ENCODE measurements at regions not wholly inside any gene's neighbourhood (a gene's known extent, or its start where the extent isn't known, plus 50 kb on each side); places are given as distances from the start of the nearest gene placed in this dataset.

DNA sequence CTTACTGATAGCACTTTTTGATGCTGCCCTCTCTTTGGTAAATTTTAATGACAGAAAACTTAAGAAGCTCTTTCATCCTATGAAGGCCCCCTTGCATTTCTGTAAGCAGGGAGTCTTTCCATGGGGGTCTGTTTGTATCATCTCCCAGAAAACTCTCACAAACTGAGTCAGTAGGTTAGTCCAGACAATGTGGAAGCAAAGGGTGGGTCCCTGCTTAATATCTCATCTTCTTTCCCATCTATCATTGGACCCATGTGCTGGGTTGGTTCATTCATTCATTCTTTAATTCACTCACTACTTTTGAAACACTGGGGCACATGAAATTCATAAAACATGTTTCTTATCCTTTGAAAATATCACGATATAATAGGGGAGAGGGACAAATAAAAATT lies 164.3 kb downstream of the NTMT2 start:
- Histone ChIP-seq H3K4me3 (ENCODE audit: low read length in 2 of 2) (no peak overlapping the region), H3K4ac (ENCODE audit: low read length) (no peak overlapping the region), H3K4me1 (ENCODE audit: control insufficient read depth in 2 of 2, insufficient read depth in 1 of 2, low read depth in 1 of 2, low read length in 2 of 2) (peaks cover 0 to 3% of the 10 kb centered on the region in 2 donors), H3K23ac (ENCODE audit: low read depth, low read length, poor library complexity) (no peak overlapping the region), H4K8ac (ENCODE audit: low read depth, low read length) (no peak overlapping the region), H3K14ac (ENCODE audit: low read length) (no peak overlapping the region), H2BK12ac (ENCODE audit: low read length) (no peak overlapping the region), H2BK120ac (ENCODE audit: low read depth, low read length) (no peak overlapping the region), H3K79me1 (ENCODE audit: low read depth, low read length) (no peaks in the 10 kb centered on the region), H3K36me3 (replicated peaks in 1 of 2; ENCODE audit: control insufficient read depth in 2 of 2, insufficient read depth in 2 of 2, low read length in 2 of 2) (no peaks in the 10 kb centered on the region), H2AK5ac (ENCODE audit: low read depth, low read length) (no peak overlapping the region), H2BK15ac (ENCODE audit: low read length) (no peak overlapping the region), H3K9ac (ENCODE audit: low read depth, low read length, poor library complexity) (no peak overlapping the region), H3K27ac (replicated peaks; ENCODE audit: low read length) (no peak overlapping the region), H3K27me3 (ENCODE audit: control insufficient read depth in 3 of 3, insufficient read depth in 3 of 3, low read depth in 1 of 3, low read length in 3 of 3) (no peaks in the 10 kb centered on the region), H2AFZ (ENCODE audit: low read length) (no peak overlapping the region), H3K9me3 (replicated peaks in 1 of 2; ENCODE audit: control insufficient read depth in 2 of 2, insufficient read depth in 1 of 2, low read depth in 1 of 2, low read length in 2 of 2) (no peaks in the 10 kb centered on the region), H3K18ac (ENCODE audit: low read length) (no peak overlapping the region), H3K4me2 (ENCODE audit: insufficient read depth, low read length, poor library complexity, severe bottlenecking) (no peak overlapping the region), H2BK5ac (ENCODE audit: low read length) (no peak overlapping the region), H4K91ac (ENCODE audit: low read depth, low read length, poor library complexity) (no peak overlapping the region)
- no peak for DNase-seq (ENCODE audit: low spot score)
- no CpG with 5 or more reads among the region's 1 CpG for WGBS, 2 donors (ENCODE audit: extremely low coverage in 2 of 2, insufficient read length in 2 of 2, insufficient replicate concordance in 1 of 2)

DNA sequence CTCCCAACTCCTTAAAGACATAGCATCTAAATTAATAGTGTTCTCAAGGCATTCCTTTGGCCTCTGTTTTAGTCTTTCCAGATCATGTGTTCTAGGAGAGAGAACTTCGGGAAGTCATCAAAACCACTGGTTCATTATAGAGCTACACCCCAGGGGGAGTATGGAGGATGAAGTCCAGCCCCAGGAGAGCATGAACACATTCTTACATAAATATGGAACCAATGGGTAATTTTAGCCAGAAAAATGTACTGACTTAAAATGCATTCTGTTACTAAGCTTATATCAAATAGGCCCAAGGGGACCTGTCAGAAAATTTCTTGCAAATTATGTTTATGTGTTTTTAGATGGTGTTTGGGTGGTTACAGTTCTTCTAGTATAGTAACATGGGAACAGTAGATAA lies 165.2 kb downstream of the NTMT2 start:
- no peak overlapping the region for H3K23ac ChIP-seq (ENCODE audit: low read depth, low read length, poor library complexity)
- no peaks in the 10 kb centered on the region for H3K79me1 ChIP-seq (ENCODE audit: low read depth, low read length)
- no peak overlapping the region for H4K91ac ChIP-seq (ENCODE audit: low read depth, low read length, poor library complexity)
- no peaks in the 10 kb centered on the region for H3K27me3 ChIP-seq (ENCODE audit: control insufficient read depth in 3 of 3, insufficient read depth in 3 of 3, low read depth in 1 of 3, low read length in 3 of 3)
- H2BK5ac ChIP-seq (ENCODE audit: low read length): no peak overlapping the region
- no peak overlapping the region for H3K27ac ChIP-seq (replicated peaks; ENCODE audit: low read length)
- no peak overlapping the region for H3K4ac ChIP-seq (ENCODE audit: low read length)
- peaks cover 0 to 3% of the 10 kb centered on the region in 2 donors for H3K4me1 ChIP-seq (ENCODE audit: control insufficient read depth in 2 of 2, insufficient read depth in 1 of 2, low read depth in 1 of 2, low read length in 2 of 2)
- no peak overlapping the region for H2AFZ ChIP-seq (ENCODE audit: low read length)
- H3K18ac ChIP-seq (ENCODE audit: low read length): no peak overlapping the region
- H4K8ac ChIP-seq (ENCODE audit: low read depth, low read length): no peak overlapping the region
- no peak overlapping the region for H2BK120ac ChIP-seq (ENCODE audit: low read depth, low read length)
- no peak overlapping the region for H2BK15ac ChIP-seq (ENCODE audit: low read length)
- no peak overlapping the region for H3K4me2 ChIP-seq (ENCODE audit: insufficient read depth, low read length, poor library complexity, severe bottlenecking)
- H3K14ac ChIP-seq (ENCODE audit: low read length): no peak overlapping the region
- no peak overlapping the region for H3K9ac ChIP-seq (ENCODE audit: low read depth, low read length, poor library complexity)
- no peak overlapping the region for H2BK12ac ChIP-seq (ENCODE audit: low read length)
- no peaks in the 10 kb centered on the region for H3K9me3 ChIP-seq (replicated peaks in 1 of 2; ENCODE audit: control insufficient read depth in 2 of 2, insufficient read depth in 1 of 2, low read depth in 1 of 2, low read length in 2 of 2)
- no peaks in the 10 kb centered on the region for H3K36me3 ChIP-seq (replicated peaks in 1 of 2; ENCODE audit: control insufficient read depth in 2 of 2, insufficient read depth in 2 of 2, low read length in 2 of 2)
- no peak overlapping the region for H3K4me3 ChIP-seq (ENCODE audit: low read length in 2 of 2)
- H2AK5ac ChIP-seq (ENCODE audit: low read depth, low read length): no peak overlapping the region
- no peak for DNase-seq (ENCODE audit: low spot score)
- WGBS, 2 donors (ENCODE audit: extremely low coverage in 2 of 2, insufficient read length in 2 of 2, insufficient replicate concordance in 1 of 2): no CpG with 5 or more reads among the region's 1 CpG

DNA sequence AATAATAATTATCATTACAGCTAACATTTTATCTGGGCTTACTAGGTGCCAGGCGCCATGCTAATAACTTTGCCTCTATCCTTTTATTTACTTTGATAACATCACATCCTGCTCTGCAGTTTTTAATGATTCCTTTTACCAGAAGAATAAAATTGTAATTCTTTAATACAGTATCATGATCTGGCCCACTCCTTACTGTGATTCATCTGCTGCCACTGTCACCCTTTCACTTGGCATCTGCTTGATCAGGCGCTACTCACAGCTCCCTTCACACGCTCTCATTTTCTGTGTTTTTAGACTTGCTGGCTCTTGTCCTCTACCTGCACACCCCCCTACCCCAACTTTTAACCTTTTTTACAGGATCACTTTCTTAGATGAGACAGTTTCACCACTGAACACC lies 167.5 kb downstream of the NTMT2 start:
- Histone ChIP-seq H2BK5ac (ENCODE audit: low read length) (no peak overlapping the region), H2BK12ac (ENCODE audit: low read length) (no peak overlapping the region), H3K36me3 (replicated peaks in 1 of 2; ENCODE audit: control insufficient read depth in 2 of 2, insufficient read depth in 2 of 2, low read length in 2 of 2) (no peaks in the 10 kb centered on the region), H3K23ac (ENCODE audit: low read depth, low read length, poor library complexity) (no peak overlapping the region), H3K79me1 (ENCODE audit: low read depth, low read length) (no peaks in the 10 kb centered on the region), H3K9ac (ENCODE audit: low read depth, low read length, poor library complexity) (no peak overlapping the region), H3K4me3 (ENCODE audit: low read length in 2 of 2) (no peak overlapping the region), H3K14ac (ENCODE audit: low read length) (no peak overlapping the region), H3K18ac (ENCODE audit: low read length) (no peak overlapping the region), H2BK120ac (ENCODE audit: low read depth, low read length) (no peak overlapping the region), H3K4ac (ENCODE audit: low read length) (no peak overlapping the region), H3K27me3 (ENCODE audit: control insufficient read depth in 3 of 3, insufficient read depth in 3 of 3, low read depth in 1 of 3, low read length in 3 of 3) (no peaks in the 10 kb centered on the region), H3K4me2 (ENCODE audit: insufficient read depth, low read length, poor library complexity, severe bottlenecking) (no peak overlapping the region), H4K91ac (ENCODE audit: low read depth, low read length, poor library complexity) (no peak overlapping the region), H4K8ac (ENCODE audit: low read depth, low read length) (no peak overlapping the region), H2BK15ac (ENCODE audit: low read length) (no peak overlapping the region), H3K27ac (replicated peaks; ENCODE audit: low read length) (no peak overlapping the region), H2AFZ (ENCODE audit: low read length) (no peak overlapping the region), H2AK5ac (ENCODE audit: low read depth, low read length) (no peak overlapping the region), H3K9me3 (replicated peaks in 1 of 2; ENCODE audit: control insufficient read depth in 2 of 2, insufficient read depth in 1 of 2, low read depth in 1 of 2, low read length in 2 of 2) (no peaks in the 10 kb centered on the region), H3K4me1 (ENCODE audit: control insufficient read depth in 2 of 2, insufficient read depth in 1 of 2, low read depth in 1 of 2, low read length in 2 of 2) (peaks cover 0 to 3% of the 10 kb centered on the region in 2 donors)
- no CpG with 5 or more reads among the region's 3 CpGs for WGBS, 2 donors (ENCODE audit: extremely low coverage in 2 of 2, insufficient read length in 2 of 2, insufficient replicate concordance in 1 of 2)
- no peak for DNase-seq (ENCODE audit: low spot score)

DNA sequence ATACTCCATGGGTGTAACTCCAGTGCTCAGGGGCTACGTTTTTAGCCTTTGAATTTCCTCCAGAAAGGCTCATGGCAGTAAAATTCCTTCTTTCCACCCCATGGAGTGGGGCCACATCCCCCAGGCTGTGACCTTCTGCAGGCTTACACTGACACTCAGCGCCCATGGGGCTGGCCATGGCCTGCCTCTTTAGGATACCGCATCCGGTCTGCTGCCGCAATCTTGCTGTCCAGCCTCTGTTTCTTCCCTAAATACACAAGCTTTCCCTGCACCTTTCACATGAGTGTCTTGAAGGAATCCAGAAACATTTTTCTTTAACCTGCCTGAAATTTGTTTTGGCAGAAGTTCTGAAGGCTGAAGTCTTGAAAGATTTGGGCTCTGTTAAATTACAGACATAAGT lies 170.5 kb downstream of the NTMT2 start:
- Histone ChIP-seq H2BK5ac (ENCODE audit: low read length) (no peak overlapping the region), H2BK120ac (ENCODE audit: low read depth, low read length) (no peak overlapping the region), H2AFZ (ENCODE audit: low read length) (no peak overlapping the region), H3K23ac (ENCODE audit: low read depth, low read length, poor library complexity) (no peak overlapping the region), H2BK12ac (ENCODE audit: low read length) (no peak overlapping the region), H3K79me1 (ENCODE audit: low read depth, low read length) (no peaks in the 10 kb centered on the region), H3K4ac (ENCODE audit: low read length) (no peak overlapping the region), H4K91ac (ENCODE audit: low read depth, low read length, poor library complexity) (no peak overlapping the region), H3K18ac (ENCODE audit: low read length) (no peak overlapping the region), H3K27me3 (ENCODE audit: control insufficient read depth in 3 of 3, insufficient read depth in 3 of 3, low read depth in 1 of 3, low read length in 3 of 3) (no peaks in the 10 kb centered on the region), H3K14ac (ENCODE audit: low read length) (no peak overlapping the region), H3K27ac (replicated peaks; ENCODE audit: low read length) (no peak overlapping the region), H3K9ac (ENCODE audit: low read depth, low read length, poor library complexity) (no peak overlapping the region), H3K4me2 (ENCODE audit: insufficient read depth, low read length, poor library complexity, severe bottlenecking) (no peak overlapping the region), H2AK5ac (ENCODE audit: low read depth, low read length) (no peak overlapping the region), H3K36me3 (replicated peaks in 1 of 2; ENCODE audit: control insufficient read depth in 2 of 2, insufficient read depth in 2 of 2, low read length in 2 of 2) (no peaks in the 10 kb centered on the region), H3K4me3 (ENCODE audit: low read length in 2 of 2) (no peak overlapping the region), H4K8ac (ENCODE audit: low read depth, low read length) (no peak overlapping the region), H3K9me3 (replicated peaks in 1 of 2; ENCODE audit: control insufficient read depth in 2 of 2, insufficient read depth in 1 of 2, low read depth in 1 of 2, low read length in 2 of 2) (no peaks in the 10 kb centered on the region), H3K4me1 (ENCODE audit: control insufficient read depth in 2 of 2, insufficient read depth in 1 of 2, low read depth in 1 of 2, low read length in 2 of 2) (peaks cover 0 to 2% of the 10 kb centered on the region in 2 donors), H2BK15ac (ENCODE audit: low read length) (no peak overlapping the region)
- no peak for DNase-seq (ENCODE audit: low spot score)
- WGBS, 2 donors (ENCODE audit: extremely low coverage in 2 of 2, insufficient read length in 2 of 2, insufficient replicate concordance in 1 of 2): no CpG with 5 or more reads among the region's 5 CpGs

Data from neuronal stem cell (in vitro differentiated cells).